ENCODE measurements at regions not wholly inside any gene's neighbourhood (a gene's known extent, or its start where the extent isn't known, plus 50 kb on each side); places are given as distances from the start of the nearest gene placed in this dataset.

DNA sequence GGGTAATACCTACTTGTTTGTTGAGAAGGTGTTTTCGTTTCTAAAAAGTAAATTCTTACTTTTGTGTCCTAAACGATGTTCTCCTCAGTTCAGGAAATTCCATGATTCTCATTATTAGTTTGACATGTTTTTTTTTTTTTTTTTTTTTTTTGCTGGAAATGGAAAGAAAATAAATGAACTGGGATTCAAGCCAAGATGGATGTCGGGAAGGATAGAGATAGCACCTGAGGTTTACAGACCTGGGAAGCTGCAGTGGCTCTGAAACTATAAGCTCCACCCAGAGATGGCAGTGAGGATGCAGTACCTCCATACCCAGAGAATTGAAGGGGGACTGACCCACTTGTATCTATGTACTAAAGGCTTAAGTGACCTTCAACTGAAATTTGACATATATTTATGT is 334.6 kb upstream of the TGFBR2 start:
- DNase-seq: no peak
- Histone ChIP-seq H3K4me1 (peaks cover 0 to 9% (median 0%) of the 10 kb centered on the region in 4 donors), H3K27ac (no peak overlapping the region), H3K9me3 (no peaks in the 10 kb centered on the region), H3K4me3 (no peak overlapping the region), H3K36me3 (no peaks in the 10 kb centered on the region), H3K27me3 (no peaks in the 10 kb centered on the region)
- TF ChIP-seq, protein P1, sequence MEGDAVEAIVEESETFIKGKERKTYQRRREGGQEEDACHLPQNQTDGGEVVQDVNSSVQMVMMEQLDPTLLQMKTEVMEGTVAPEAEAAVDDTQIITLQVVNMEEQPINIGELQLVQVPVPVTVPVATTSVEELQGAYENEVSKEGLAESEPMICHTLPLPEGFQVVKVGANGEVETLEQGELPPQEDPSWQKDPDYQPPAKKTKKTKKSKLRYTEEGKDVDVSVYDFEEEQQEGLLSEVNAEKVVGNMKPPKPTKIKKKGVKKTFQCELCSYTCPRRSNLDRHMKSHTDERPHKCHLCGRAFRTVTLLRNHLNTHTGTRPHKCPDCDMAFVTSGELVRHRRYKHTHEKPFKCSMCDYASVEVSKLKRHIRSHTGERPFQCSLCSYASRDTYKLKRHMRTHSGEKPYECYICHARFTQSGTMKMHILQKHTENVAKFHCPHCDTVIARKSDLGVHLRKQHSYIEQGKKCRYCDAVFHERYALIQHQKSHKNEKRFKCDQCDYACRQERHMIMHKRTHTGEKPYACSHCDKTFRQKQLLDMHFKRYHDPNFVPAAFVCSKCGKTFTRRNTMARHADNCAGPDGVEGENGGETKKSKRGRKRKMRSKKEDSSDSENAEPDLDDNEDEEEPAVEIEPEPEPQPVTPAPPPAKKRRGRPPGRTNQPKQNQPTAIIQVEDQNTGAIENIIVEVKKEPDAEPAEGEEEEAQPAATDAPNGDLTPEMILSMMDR (IDR thresholded peaks at IDR 0.05): no peak
- intact Hi-C loops (cut with DNase I; ENCODE audit: low total_unique reads): no loop called here

DNA sequence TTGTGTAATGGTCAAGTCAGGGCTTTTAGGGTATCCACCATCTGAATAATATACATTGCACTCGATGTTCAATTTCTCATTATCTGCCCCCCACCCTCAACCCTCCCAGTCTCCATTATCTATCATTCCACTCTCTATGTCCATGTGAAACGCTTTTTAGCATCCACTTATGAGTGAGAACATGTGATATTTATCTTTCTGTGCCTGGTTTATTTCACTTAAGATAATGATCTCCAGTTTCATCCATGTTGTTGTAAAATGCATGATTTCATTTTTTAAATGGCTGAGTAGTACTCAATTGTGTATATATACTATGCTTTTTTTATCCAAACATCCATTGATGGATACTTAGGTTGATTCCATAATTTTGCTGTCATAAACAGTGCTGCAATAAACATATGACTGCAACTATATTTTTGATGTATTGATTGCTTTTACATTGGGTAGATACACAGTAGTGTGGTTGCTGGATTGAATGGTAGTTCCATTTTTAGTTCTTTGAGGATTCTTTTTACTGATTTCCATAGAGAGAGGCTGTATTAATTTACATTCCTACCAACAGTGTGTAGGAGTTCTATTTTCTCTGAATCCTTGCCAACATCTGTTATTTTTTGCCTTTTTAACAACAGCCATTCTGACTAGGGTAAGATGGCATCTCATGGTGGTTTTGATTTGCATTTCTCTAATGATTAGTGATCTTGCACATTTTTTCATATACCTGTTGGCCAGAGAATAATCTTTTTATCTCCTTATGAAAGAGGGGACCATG is 332.9 kb upstream of the TGFBR2 start:
- TF ChIP-seq, protein P1 (IDR thresholded peaks at IDR 0.05): no peak
- Histone ChIP-seq H3K9me3 (no peaks in the 10 kb centered on the region), H3K36me3 (no peaks in the 10 kb centered on the region), H3K27me3 (no peaks in the 10 kb centered on the region), H3K27ac (no peak overlapping the region), H3K4me1 (peaks cover 0 to 9% (median 0%) of the 10 kb centered on the region in 4 donors), H3K4me3 (no peak overlapping the region)
- no peak for DNase-seq
- intact Hi-C loops (cut with DNase I; ENCODE audit: low total_unique reads): no loop called here

DNA sequence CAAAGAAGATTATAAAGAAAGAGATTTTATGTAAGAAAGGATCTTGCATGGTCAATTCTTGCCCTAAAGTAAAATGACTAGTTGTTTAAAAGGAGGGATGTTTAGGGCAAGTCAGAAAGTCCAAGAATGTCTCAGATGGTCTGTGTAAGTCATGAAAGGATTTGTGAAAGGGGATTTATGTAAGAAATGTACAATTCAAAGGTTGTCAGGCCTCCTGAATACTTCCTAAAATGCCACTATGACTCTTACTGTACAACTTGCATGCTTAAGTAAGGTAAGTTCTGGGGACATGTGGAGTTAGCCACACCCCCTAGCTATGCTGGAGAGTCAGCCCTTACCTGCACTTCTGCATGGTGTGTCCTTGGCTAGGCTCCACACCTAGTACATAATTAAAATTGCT is 328.9 kb upstream of the TGFBR2 start:
- TF ChIP-seq, protein P1 (IDR thresholded peaks at IDR 0.05): no peak
- H3K36me3 ChIP-seq: no peaks in the 10 kb centered on the region
- H3K4me1 ChIP-seq: peaks cover 0 to 6% (median 0%) of the 10 kb centered on the region in 4 donors
- H3K9me3 ChIP-seq: no peaks in the 10 kb centered on the region
- H3K27me3 ChIP-seq: no peaks in the 10 kb centered on the region
- H3K4me3 ChIP-seq: no peak overlapping the region
- intact Hi-C loops (cut with DNase I; ENCODE audit: low total_unique reads): no loop called here
- DNase-seq: no peak
- H3K27ac ChIP-seq: no peak overlapping the region

DNA sequence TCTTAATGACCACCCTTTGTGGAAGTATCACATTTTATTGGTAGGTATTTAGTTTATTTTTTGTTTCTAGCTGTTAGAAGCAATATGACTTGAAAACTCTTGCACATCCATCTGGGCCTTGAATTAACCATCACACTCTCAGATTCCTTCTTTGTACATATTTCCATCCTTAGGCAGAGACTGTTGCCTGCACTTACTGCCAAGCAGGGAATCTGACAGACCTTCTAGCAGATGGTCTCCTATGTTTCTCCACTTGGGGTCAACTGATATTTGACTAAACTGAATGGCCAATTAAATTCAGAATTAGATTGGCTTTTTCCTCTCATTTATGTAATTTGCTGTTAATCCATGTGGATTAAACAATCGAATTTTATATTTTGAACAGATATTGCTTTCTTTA is 324.9 kb upstream of the TGFBR2 start:
- Histone ChIP-seq H3K36me3 (no peaks in the 10 kb centered on the region), H3K27ac (no peak overlapping the region), H3K27me3 (no peaks in the 10 kb centered on the region), H3K4me3 (no peak overlapping the region), H3K9me3 (no peaks in the 10 kb centered on the region), H3K4me1 (peaks cover 0 to 29% (median 19%) of the 10 kb centered on the region in 4 donors)
- no peak for DNase-seq
- TF ChIP-seq, protein P1 (IDR thresholded peaks at IDR 0.05): no peak
- intact Hi-C loops (cut with DNase I; ENCODE audit: low total_unique reads): no loop called here

DNA sequence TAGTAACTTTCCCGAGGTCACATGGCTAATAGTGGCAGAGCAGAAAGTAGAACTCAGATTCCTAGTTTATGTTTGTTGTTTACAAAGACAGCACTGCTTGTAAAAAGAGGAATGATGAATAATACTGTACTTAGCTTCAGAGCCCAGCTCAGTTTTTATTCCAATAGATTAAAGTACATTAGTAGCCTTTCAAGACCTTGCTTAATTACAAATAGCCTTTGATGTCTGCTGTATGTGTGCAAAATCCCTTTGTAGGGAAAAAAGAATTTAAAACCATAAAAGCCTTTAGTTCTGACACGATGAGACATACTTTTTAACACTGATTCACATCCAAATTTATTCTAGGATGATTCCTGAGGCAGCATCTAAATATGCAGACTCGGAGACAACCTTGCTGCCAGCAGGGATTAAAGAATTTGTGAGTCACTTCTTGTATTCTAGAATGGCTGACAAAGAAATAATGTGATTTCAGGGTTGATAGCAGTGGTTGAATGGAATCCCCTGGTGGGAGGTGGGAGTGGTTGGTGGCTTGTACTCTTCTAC is 324.2 kb upstream of the TGFBR2 start:
- no peak for DNase-seq
- H3K27ac ChIP-seq: no peak overlapping the region
- H3K4me1 ChIP-seq: peaks cover 0 to 36% (median 24%) of the 10 kb centered on the region in 4 donors
- TF ChIP-seq, protein P1 (IDR thresholded peaks at IDR 0.05): no peak
- H3K9me3 ChIP-seq: no peaks in the 10 kb centered on the region
- H3K27me3 ChIP-seq: no peaks in the 10 kb centered on the region
- intact Hi-C loops (cut with DNase I; ENCODE audit: low total_unique reads): no loop called here
- no peaks in the 10 kb centered on the region for H3K36me3 ChIP-seq
- H3K4me3 ChIP-seq: no peak overlapping the region

Measured in tibial artery (tissue), 4 donors.